Spleen (tissue), 7 donors: ENCODE measurements at regions not wholly inside any gene's neighbourhood (a gene's known extent, or its start where the extent isn't known, plus 50 kb on each side); places are given as distances from the start of the nearest gene placed in this dataset.

ENCODE experiments used
- CTCF ChIP-seq, 11 experiments: fragments of 200-600 bp in 7 of 11; fragments of 450-650 bp in 4 of 11; sonication (generic) in 4 of 11; IDR thresholded peaks in 8 of 11; conservative IDR thresholded peaks in 3 of 11; 1 replicate in 7 of 11; 2 replicates in 4 of 11; pipeline versions ENCODE4 v1.4.0 to v1.8.0; 2016 to 2021; ENCODE audit warnings: antibody characterized with exemption in 11 of 11, inconsistent platforms in 4 of 11, mild to moderate bottlenecking in 1 of 11
- POLR2A ChIP-seq, 3 donors: fragments of 450-650 bp; IDR thresholded peaks; one replicate each; pipeline ENCODE4 v1.5.1; 2017; ENCODE audit warnings: antibody characterized with exemption in 3 of 3, mild to moderate bottlenecking in 1 of 3
- POLR2AphosphoS5 ChIP-seq, 3 donors: sonication (generic); formaldehyde crosslinking; IDR thresholded peaks; one replicate each; pipeline ENCODE4 v1.5.1; 2017; ENCODE audit warnings: antibody characterized with exemption in 3 of 3
- donor health status: DM: no; HTN: no; CAD: no; lungs with moderate emphysema.
- donor health status: DM: no; HTN: no; CAD: no.
- donor health status: DM: no; HTN: no; CAD: no.

- no peak for TF ChIP-seq POLR2A (IDR thresholded peaks at IDR 0.05)
- TF ChIP-seq CTCF (IDR thresholded peaks at IDR 0.05 in 8 of 11, conservative IDR thresholded peaks at IDR 0.05 in 3 of 11), result no peak
- TF ChIP-seq POLR2AphosphoS5 (IDR thresholded peaks at IDR 0.05), result no peak
Measured at GRCh38 chr6:106872049-106872448, 102.5 kb downstream of the CD24 start.
